Endothelial cell of umbilical vein (primary cell): ENCODE measurements at regions not wholly inside any gene's neighbourhood (a gene's known extent, or its start where the extent isn't known, plus 50 kb on each side); places are given as distances from the start of the nearest gene placed in this dataset.

Experiments used
- CTCF ChIP-seq, 2 donors: IDR thresholded peaks; 1 replicate in 1 of 2; 2 replicates in 1 of 2; pipeline ENCODE4 v1.5.1; 2011; ENCODE audit warnings: low read length in 2 of 2, mild to moderate bottlenecking in 2 of 2, moderate library complexity in 2 of 2, control low read depth in 1 of 2, inconsistent platforms in 1 of 2, low read depth in 1 of 2; ENCODE audit not compliant: insufficient read depth in 1 of 2; ENCODE audit errors: extremely low read depth in 1 of 2
- EZH2 ChIP-seq: IDR thresholded peaks from 2 replicates; pipeline ENCODE4 v1.6.1; 2012; ENCODE audit warnings: borderline replicate concordance, low read depth, mild to moderate bottlenecking, moderate library complexity, low read length, inconsistent platforms; ENCODE audit not compliant: severe bottlenecking
- JUN ChIP-seq: IDR thresholded peaks from 2 replicates; pipeline ENCODE4 v1.6.1; 2011; ENCODE audit warnings: borderline replicate concordance, low read depth; ENCODE audit not compliant: insufficient read length, insufficient read depth
- POLR2A ChIP-seq: IDR thresholded peaks from 2 replicates; pipeline ENCODE4 v1.6.1; 2012; ENCODE audit warnings: low read depth, mild to moderate bottlenecking, control low read depth, low read length
- POLR2AphosphoS5 ChIP-seq: IDR thresholded peaks from 2 replicates; pipeline ENCODE4 v1.6.1; 2012; ENCODE audit warnings: low read depth, mild to moderate bottlenecking, control low read depth, low read length, moderate library complexity; ENCODE audit not compliant: insufficient read depth
- TF ChIP-seq, protein P1 (sequence below): IDR thresholded peaks from 2 replicates; pipeline ENCODE4 v1.6.1; 2011; ENCODE audit not compliant: insufficient read depth, insufficient read length

DNA sequence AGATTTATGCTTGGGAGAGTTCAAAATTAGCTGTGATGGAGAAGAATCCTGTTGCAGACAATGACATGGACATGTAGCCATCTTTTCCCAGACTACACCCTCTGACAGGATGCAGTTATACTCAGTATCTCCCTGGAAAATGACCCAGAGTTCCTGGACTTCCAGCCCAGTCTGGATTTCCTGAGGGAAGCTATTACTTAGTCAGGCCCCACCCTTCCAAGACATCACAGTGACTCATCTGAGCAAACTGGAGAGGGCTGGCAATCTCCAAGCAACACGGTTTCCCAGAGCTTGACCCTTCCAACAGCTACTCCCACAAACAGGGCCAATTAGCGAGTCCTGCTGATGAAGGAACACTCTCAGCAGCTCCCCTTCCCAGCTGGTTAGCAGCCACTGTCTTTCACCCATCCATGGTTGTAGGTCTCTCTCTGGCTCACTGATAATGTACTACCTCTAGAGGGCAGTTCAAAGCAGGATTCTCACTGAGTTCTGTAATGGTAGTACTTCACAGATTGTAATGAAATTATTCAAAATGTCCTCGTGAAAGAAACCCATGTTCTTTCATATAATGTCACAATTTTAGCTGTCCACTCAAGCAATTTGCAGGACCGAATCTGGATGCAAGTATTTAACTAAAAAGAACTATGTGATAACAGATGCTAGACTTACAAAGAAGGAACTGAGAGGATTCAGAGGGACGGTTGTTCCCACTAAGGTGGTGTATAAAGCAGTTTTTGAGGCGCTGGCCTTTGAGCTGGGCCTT is 110.2 kb downstream of the MDH1 start:
- TF ChIP-seq POLR2AphosphoS5 (peak; percentile 69), POLR2A (peak; percentile 72), CTCF (IDR thresholded peaks at IDR 0.05; ENCODE audit: extremely low read depth in 1 of 2, insufficient read depth in 1 of 2, low read depth in 1 of 2, low read length in 2 of 2) (peak; percentile 44 to 50), EZH2 (no peak), JUN (peak; percentile 56)
- TF ChIP-seq, protein P1, sequence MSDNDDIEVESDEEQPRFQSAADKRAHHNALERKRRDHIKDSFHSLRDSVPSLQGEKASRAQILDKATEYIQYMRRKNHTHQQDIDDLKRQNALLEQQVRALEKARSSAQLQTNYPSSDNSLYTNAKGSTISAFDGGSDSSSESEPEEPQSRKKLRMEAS, result no peak
